ENCODE measurements at regions not wholly inside any gene's neighbourhood (a gene's known extent, or its start where the extent isn't known, plus 50 kb on each side); places are given as distances from the start of the nearest gene placed in this dataset.

GRCh38 chr3:141418751-141419150 is 50.4 kb downstream of the ZBTB38 start:
- no peak for DNase-seq (ENCODE audit: low spot score)
- intact Hi-C loops (cut with DNase I): no loop called here

GRCh38 chr3:141419946-141420345 is 51.6 kb downstream of the ZBTB38 start:
- intact Hi-C loops (cut with DNase I): no loop called here
- ATAC-seq (peak; percentile 67), DNase-seq (ENCODE audit: low spot score) (no peak)

More at GRCh38 chr3:141418751-141419150, 50.4 kb downstream of the ZBTB38 start:
- no peak for ATAC-seq

GRCh38 chr3:141421186-141421585 is 52.9 kb downstream of the ZBTB38 start:
- intact Hi-C loops (cut with DNase I): no loop called here
- DNase-seq (ENCODE audit: low spot score) (no peak), ATAC-seq (no peak)

- intact Hi-C loops (cut with DNase I): no loop called here
- DNase-seq (ENCODE audit: low spot score): no peak
- no peak for ATAC-seq
Measured at GRCh38 chr3:141421639-141422319, 53.5 kb downstream of the ZBTB38 start.

GRCh38 chr3:141422961-141423582 is 54.8 kb downstream of the ZBTB38 start:
- intact Hi-C loops (cut with DNase I): no loop called here
- no peak for DNase-seq (ENCODE audit: low spot score)
- ATAC-seq: no peak

- DNase-seq (ENCODE audit: low spot score) (no peak), ATAC-seq (peak; percentile 7)
- intact Hi-C loops (cut with DNase I): no loop called here
Measured at GRCh38 chr3:141425523-141426233, 57.4 kb downstream of the ZBTB38 start.

GRCh38 chr3:141426404-141427034 is 58.2 kb downstream of the ZBTB38 start:
- intact Hi-C loops (cut with DNase I): no loop called here

GRCh38 chr3:141427764-141428163 is 59.1 kb upstream of the RASA2 start:
- intact Hi-C loops (cut with DNase I): no loop called here
- ATAC-seq (no peak), DNase-seq (ENCODE audit: low spot score) (no peak)

More at GRCh38 chr3:141426404-141427034, 58.2 kb downstream of the ZBTB38 start:
- ATAC-seq (peak; percentile 87), DNase-seq (ENCODE audit: low spot score) (peak; percentile 92)

- intact Hi-C loops (cut with DNase I): no loop called here
- ATAC-seq (no peak), DNase-seq (ENCODE audit: low spot score) (no peak)
Measured at GRCh38 chr3:141429371-141430035, 57.3 kb upstream of the RASA2 start.

- no peak for ATAC-seq
- intact Hi-C loops (cut with DNase I): no loop called here
- DNase-seq (ENCODE audit: low spot score): no peak
Measured at GRCh38 chr3:141430316-141430715, 56.5 kb upstream of the RASA2 start.

GRCh38 chr3:141431411-141432378 is 55.1 kb upstream of the RASA2 start:
- intact Hi-C loops (cut with DNase I): no loop called here
- ATAC-seq (peak; percentile 74), DNase-seq (ENCODE audit: low spot score) (no peak)

GRCh38 chr3:141432904-141433303 is 53.9 kb upstream of the RASA2 start:
- ATAC-seq (peak; percentile 66), DNase-seq (ENCODE audit: low spot score) (no peak)
- intact Hi-C loops (cut with DNase I): no loop called here

- intact Hi-C loops (cut with DNase I): no loop called here
- no peak for ATAC-seq
- DNase-seq (ENCODE audit: low spot score): no peak
Measured at GRCh38 chr3:141434255-141434654, 52.6 kb upstream of the RASA2 start.

- DNase-seq (ENCODE audit: low spot score) (no peak), ATAC-seq (no peak)
- intact Hi-C loops (cut with DNase I): no loop called here
Measured at GRCh38 chr3:141436180-141436579, 50.6 kb upstream of the RASA2 start.
